GM18498 (cell line): ENCODE measurements at regions not wholly inside any gene's neighbourhood (a gene's known extent, or its start where the extent isn't known, plus 50 kb on each side); places are given as distances from the start of the nearest gene placed in this dataset.

ENCODE experiments used
- ATAC-seq: cut with Tn5 transposase; IDR thresholded peaks from one replicate; pipeline ENCODE4 v1.9.1; 2021; ENCODE audit warnings: mild to moderate bottlenecking, moderate library complexity; ENCODE audit not compliant: unreplicated experiment

DNA sequence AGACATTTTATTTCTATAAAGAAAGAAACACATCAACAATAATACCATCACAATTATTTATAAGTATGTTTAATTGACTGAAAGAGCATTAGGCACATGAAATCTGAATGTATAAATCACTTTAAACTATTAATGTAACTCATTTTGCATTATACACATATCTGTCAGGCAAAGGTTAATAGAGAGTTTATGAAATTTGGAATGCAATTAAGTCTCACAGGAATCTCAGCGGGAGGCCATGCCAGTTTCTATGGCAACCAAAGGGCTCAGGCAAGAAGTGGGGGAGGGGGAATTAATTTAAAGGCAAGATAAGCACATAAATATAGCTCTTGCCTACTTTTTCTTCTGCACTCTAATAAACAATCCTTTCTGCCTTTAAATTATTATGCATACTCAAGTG is 152.6 kb downstream of the SLC16A9 start:
- ATAC-seq: no peak

DNA sequence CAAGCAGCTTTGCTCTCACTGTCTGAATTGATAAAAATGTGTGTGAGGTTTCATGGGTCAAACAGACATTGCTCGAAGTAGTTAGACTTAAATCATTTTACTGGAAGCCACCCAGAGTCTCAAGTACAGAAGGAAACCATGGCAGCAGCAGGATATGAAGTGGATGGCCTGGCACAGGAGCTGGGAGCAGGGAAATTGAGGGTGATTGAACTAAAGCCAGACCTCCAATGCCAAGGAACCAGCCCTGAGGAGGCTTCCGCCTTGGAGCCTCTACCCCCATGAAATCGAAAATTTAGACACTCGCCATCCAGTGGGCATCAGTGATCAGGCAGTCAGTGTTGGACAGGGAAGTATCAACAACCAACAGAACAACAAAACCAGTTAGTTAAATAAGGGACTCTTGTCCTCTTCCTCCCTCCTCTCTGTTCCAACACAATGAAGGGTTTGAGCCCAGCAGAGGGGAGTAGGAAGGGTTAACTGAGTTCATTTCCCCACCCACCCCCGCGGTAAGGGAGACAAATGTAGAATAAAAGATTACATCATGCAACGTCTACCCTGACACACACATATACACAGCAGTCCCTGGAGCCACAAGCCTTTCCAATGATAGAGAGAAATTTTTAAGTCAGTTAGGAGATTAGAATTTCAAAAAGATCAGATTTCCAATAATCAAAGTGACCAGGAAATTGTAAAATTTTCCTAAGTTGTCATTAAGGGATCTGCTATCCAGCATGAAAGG is 156.3 kb downstream of the SLC16A9 start:
- ATAC-seq: no peak

DNA sequence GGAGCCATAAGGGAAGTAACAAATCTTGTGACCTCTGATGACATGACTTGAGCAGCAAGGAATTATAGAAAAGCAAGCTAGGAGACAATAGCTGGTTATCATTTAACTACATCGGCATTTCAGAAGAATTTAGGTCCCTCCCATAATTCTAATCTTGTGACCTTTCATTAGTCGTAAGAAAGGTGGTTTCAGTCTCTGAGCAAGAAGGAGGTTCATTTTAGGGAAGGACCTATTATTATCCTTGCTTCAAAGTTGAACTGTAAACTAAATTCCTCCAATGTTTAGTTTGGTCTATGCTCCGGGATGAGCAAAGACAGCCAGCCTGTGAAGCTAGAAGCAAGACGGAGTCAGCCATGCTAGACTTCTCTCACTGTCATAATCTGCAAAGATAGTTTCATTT is 159.6 kb downstream of the SLC16A9 start:
- ATAC-seq: no peak

DNA sequence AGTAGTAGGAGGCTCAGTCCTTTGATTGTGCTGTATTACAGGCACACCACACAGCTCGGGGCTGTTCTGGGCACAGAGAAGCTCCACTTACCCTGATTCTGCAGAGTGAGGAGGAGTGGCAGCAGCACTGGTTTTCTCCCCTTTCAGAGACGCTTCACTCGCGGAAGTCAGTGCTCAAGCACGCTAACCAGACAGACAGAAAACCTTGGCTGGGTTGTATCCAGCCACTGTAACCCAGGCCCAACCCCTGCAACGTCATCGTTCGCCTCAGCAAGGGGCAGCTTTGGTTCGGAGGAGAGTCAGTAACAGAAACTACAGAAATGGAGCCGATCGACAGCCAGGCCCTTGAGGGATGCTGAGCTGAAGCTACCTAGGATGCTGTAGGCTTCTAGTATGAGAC is 171.0 kb downstream of the SLC16A9 start:
- no peak for ATAC-seq

DNA sequence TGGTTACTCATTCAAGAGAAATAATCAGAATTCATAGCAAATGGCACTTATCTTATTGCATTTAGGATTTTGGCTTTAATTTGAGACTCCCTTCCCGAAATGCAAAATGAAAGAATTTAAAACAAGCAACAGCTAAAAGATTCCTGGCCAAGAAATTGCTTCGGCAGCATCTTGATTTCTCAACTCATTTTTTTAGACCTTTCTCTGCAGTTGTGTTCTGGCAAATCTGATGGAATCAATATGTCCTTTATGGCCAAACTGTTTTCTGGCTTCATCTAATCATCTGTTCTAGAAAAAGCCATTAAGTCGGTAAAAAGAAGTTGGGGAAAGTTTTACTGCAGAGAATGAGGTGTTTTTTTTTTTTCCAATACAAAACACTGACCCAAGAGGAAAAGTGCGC is 172.1 kb downstream of the SLC16A9 start:
- no peak for ATAC-seq

DNA sequence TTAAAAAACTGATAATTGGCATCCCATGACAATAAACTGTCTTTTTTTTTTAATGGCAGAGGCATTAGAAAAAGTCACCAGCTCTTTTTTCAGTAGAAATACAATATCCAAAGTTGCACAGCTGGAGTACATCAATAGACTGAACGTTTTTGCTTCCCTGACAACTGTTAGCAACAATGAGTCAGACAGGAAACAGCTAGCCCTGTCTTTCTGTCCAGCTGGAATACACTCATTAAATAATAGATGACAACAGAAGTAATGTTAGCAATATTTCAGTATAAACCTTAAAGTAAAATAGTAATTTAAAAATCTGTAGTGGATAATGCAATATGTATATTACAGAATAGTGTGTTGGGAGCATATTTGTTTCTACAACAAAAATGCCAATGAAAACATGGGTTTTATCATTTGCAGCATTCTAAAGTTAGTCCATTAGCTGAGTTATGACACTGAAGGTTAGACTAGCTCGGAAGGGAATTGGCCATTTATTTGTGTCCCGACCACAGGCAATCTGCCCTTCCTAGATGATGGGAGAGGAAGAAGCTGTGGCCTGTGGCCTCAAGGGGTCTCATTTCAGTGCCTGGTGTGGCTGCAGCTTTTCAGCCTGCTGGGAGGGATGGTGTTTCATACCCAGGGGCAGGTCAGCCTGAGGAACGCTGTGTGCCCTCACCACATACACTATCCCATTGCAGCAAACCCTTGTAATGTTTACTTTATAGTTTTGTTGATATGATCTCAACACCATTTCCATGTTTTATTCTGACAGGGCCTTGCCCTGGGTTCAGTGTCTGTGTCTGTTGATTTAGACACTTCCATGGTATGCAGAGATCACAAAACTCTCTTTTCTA is 173.3 kb downstream of the SLC16A9 start:
- no peak for ATAC-seq

DNA sequence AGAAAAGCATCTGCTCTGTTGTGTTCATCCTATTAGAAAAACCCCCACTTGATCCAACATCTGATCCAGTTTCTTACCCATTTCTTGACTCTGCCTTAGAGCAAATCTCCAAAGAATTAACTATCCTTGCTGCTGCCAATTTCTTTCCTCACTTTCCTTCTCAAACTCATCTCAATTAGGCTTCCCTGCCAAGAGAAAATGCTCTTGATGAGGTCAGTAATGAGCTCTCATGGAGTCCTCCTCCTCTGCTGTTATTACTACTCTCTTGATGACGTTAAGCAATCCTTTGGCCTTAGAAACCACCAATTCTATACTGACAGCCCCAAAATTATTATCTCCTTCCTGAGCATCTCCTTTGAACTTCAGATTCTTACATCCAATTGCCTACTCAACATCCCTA is 162.0 kb upstream of the FAM13C start:
- no peak for ATAC-seq

DNA sequence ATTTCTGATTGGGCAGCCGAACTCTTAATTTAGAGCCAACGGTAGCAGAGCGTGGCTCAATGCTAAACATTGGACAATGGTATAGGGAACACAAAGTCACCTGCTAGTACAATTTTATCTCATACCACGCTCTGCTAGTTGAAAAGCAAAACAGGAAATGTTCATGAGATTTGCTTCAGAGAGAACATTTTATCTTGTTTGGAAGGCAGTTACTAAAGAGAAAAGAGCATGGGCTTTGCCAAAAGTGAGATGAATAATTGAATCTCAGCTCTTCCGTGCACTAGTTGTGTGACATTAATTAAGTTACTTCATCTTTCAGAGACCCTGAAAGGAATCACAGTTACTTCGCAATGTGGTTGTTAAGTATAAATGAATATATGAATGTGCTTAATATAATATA is 161.5 kb upstream of the FAM13C start:
- ATAC-seq: no peak

DNA sequence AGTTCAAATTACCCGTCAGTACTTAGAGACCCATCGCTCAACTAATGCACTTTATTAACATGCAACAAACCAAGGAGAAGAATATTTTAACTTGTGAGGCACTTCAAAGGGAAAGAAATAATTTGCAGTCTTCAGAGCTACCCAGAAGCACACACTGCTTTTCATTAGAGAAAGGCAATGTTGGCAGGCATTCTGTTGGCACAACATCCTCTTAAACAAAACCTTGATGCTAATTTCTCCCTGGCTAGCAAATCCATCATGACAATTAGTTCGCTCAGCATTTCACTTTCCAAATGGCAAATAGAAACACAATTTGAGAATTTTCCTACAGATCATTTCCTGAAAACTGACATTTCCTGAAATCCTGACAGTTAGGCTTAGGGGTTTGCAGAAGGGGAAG is 155.6 kb upstream of the FAM13C start:
- no peak for ATAC-seq

DNA sequence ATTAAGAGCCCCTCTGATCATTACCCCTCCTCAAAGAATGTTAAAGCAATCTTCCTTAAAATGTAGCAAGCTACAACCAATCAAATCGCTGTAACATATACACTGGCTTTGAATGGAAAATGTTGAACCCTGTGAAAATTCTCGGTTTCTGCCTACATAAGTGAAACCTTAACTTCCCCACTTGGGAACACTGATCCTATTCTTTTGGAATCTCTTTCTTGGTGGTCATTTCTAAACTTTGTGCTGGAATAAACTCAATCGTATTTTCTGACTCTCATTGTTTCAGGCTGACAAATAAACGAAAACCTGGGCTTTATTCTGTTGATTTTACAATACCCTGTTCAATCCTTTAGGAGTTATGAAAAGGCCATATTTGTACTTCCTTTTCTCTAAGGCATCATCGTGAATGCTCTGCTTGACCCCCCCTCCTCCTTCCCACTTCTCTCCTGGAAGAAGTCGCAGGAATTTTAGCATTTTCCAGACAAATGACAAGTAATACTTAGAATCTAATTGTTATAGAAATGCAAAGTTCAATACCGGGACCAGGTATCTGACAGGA is 155.1 kb upstream of the FAM13C start:
- no peak for ATAC-seq

DNA sequence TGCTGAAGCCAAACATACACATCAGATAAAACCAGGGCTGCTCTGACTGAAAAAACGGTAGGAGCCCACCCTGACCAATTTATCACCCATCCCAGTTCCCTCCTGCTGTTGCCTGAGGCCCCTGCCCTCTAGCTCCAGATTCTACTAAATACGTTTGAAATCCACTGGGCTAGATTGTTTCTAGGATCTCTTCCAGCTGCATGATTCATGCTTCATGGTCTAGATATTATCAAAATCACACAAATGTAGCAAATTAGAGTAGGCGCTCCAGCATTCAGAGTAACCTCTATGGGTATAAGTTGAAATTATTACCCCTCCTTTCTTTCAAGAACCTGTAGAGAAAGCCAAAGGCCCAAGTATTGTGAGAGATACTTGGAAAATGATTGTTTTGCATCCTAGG is 151.2 kb upstream of the FAM13C start:
- ATAC-seq: no peak

DNA sequence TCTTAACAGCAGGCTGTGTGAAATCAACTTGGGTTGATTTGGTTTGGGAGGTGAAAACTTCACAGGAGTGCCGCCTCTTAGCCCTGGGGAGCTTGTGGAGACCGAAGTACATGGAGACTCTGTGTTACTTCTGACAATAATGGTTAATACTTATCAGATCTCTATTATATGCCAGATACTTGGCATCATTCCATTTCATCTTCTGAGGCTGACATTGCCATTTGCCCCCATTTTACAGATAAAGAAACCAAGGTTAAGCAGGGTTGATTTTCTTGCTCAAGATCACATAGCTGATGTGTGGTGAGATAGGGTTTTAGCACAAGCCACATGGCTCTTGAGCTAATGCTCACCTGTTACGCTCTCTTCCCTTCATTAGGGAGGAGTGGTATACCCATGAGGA is 150.6 kb upstream of the FAM13C start:
- no peak for ATAC-seq

DNA sequence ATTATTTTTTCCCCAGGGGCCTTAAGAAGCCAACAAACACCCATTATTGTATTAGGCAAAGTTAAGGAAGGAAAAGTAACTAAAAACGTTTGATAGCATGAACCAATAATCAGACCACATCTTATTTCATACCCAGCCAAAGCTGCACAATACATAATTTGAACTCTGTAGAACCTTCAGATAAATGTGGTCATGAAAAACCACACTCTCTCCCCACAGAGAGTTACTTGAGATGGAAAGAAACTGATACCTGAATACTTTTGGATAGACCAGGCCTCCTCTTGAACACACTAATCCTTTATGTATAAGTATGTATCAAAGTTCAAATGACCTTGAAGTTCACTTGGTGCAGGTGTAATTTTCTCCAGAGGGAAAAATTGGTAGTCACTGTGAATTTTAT is 146.6 kb upstream of the FAM13C start:
- no peak for ATAC-seq

DNA sequence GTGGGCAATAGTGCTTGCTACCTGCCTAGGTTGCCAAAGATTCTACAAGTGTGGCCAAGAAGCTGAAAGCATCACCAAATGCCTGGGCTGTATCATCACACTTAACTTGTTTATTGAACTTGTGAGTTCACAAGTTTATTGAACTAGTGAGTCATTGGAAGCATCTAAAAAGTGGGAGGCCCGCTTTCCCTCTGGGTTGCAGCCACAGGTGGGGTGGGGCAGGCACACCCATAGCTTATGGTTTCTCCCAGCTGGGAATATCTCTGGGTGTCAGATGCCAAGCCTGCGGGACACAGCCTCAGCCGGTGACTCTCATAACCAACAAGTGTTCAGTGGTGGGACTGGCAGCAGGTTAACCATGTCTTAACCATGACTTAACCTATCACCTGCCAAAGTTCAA is 145.9 kb upstream of the FAM13C start:
- no peak for ATAC-seq

DNA sequence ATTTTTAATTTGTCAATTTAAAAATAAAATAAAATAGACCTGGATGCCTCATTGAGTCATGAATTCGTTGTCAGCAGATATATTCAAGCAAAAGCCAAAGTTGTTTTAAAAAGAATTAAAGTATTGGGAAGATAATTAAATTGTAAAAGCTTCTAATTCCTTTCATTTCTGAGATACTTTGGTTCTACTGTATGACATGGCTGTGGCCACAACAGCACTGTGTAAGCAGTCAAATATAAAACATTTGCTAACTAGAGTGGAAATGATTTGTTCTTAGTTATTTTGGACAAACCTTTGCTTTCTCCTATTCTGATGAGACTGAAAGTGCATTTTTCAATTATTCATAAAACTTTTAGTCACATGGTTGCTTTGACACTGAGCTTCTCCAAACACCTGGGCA is 143.6 kb upstream of the FAM13C start:
- no peak for ATAC-seq

DNA sequence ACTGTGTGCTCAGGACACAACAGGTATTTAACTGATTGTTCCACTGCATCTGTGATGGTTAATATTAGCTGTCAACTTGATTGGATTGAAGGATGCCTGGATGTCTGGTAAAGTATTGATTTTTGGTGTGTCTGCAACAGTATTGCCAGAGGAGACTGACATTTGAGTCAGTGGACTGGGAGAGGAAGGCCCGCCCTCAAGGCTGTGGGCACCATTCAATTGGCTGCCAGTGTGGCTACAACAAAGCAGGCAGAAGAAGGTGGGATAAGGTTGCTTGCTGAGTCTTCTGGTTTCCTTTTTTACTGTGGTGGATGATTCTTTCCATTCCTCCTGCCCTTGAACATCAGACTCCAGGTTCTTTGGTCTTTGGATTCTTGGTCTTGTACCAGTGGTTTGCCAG is 137.1 kb upstream of the FAM13C start:
- ATAC-seq: no peak

DNA sequence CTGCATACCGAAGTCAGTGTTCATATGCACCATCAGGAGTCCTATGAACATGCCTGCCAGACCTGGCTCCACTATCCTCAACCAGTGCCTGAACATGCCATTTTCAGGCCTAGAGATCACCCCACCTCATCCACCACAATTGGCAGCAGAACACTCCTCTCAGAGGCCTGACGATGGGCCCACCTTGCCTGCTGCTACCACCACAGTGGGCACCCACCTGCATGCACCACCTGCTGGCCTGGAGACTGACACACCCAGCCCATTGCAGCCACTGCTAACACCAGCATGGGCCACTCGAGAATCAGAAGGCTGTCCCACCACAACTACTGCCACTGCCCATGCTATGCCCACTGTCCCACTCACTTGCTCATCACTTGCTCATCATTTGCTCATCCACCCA is 130.7 kb upstream of the FAM13C start:
- no peak for ATAC-seq

DNA sequence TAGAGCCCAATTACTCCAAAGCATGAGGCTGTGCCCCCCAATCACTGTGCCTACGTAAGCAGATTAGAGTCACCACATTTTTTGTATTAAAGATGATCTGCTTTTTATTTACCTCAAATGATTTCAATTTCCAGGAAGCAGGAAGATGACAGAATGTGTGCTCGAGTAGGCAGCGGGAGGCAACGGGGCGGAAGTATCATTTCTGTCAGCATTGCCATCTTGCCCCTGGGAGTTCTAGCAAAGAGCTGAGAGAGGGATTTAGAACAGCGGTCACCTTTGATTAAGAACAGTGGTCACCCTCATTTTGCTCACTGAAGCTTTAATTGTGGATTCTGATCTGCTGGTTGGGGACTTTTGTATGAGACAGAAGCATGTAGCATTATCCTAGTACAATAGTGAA is 117.1 kb upstream of the FAM13C start:
- no peak for ATAC-seq

DNA sequence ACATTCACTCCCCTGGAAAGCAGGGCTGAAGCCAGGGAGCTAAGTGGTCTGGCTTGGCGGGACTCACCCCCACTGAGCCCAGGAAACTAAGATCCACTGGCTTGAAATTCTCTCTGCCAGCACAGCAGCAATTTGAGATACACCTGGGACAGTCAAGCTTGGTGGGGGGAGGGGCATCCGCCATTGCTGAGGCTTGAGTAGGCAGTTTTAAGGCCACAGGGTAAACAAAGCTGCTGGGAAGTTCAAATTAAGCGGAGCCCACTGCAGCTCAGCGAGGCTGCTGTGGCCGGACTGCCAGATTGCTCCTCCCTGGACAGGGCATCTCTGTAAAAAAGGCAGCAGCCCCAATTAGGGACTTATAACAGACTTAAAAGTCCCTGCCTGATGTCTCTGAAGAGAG is 108.2 kb upstream of the FAM13C start:
- ATAC-seq: no peak

DNA sequence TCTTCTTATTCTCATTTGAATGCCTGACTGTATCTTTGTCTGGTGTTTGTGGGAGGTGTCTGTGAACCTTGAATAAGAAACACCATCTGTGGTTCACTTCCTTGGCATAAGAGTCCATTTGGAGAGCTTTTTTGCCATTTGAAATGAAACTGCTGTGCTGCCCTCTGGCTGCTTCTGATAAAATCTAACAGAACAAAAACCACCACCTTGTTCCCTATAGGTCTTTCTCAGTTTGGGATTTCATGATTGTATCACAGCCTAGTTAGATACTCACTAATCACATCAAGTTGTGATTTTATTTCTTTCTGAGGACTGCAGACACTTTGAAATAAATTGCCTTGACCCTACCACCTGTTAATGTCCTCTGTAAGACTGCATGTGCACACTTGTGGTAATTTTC is 102.7 kb upstream of the FAM13C start:
- no peak for ATAC-seq

DNA sequence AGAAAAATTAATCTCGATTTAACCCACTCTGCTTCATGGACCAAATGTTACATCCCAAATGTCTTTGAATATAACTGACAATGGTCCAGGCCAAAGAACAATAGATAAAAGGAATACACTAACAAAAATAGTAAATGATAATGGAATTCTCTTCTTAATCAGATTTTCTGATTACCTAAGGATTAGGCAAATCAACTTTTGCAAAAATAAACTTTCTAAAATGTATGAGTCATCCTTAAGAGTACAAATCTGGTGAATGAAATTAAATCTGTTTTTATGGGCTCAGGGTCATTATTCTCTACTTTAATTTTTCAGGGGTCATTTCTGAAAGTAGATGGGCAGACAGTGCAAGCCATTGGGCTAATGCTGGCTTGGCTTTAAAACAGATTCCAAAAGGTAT is 102.1 kb upstream of the FAM13C start:
- ATAC-seq: no peak

DNA sequence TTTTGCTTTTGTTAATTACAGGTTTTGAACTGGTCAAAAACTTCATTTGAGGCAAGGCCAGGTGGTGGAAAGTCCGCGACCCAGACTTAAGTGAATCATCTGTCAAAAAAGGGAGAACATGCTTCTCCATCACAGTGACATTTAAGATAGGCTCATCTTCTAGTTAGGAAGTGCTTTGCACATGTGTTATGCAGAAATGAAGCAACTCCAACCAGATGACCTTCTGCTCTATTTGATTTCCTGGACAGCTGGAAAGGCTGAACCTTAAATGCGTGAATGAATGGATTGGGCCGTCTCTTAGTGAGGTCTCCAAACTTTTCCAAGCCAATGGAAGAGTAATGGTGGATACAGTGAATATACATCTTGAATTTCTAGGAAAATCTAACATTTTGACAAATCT is 101.6 kb upstream of the FAM13C start:
- no peak for ATAC-seq
